NCI-H1105 (cell line): ENCODE measurements at regions not wholly inside any gene's neighbourhood (a gene's known extent, or its start where the extent isn't known, plus 50 kb on each side); places are given as distances from the start of the nearest gene placed in this dataset.
"Not testable (repeated sequence)": the region's sequence is repeated elsewhere in the genome, so short reads cannot be mapped to it uniquely, and the experiment has no call there.

Experiments used
- DNase-seq: peaks from one replicate; lab custom pipeline; 2025; lab: John Stamatoyannopoulos, UW

- DNase-seq, result no peak
These were observed 122.5 kb upstream of the GDNF start for GRCh38 chr5:37962389-37962788.

- no peak for DNase-seq
These were observed 117.4 kb upstream of the GDNF start for GRCh38 chr5:37957218-37957617.

- DNase-seq, result no peak
These were observed 115.9 kb upstream of the GDNF start for GRCh38 chr5:37955748-37956147.

GRCh38 chr5:37954561-37954960 is 114.7 kb upstream of the GDNF start:
- DNase-seq, result no peak

- DNase-seq, result no peak
These were observed 112.3 kb upstream of the GDNF start for GRCh38 chr5:37951946-37952721.

GRCh38 chr5:37950436-37950835 is 110.6 kb upstream of the GDNF start:
- DNase-seq, result no peak

- no peak for DNase-seq
These were observed 105.6 kb upstream of the GDNF start for GRCh38 chr5:37945446-37945845.

- DNase-seq, result not testable (repeated sequence)
These were observed 103.3 kb upstream of the GDNF start for GRCh38 chr5:37943136-37943535.

GRCh38 chr5:37940931-37941623 is 101.2 kb upstream of the GDNF start:
- DNase-seq, result no peak

GRCh38 chr5:37938861-37939260 is 99.0 kb upstream of the GDNF start:
- DNase-seq, result no peak

GRCh38 chr5:37938076-37938852 is 98.4 kb upstream of the GDNF start:
- no peak for DNase-seq

GRCh38 chr5:37936091-37936490 is 96.2 kb upstream of the GDNF start:
- DNase-seq, result no peak

- no peak for DNase-seq
These were observed 93.7 kb upstream of the GDNF start for GRCh38 chr5:37933576-37933975.

GRCh38 chr5:37932450-37932849 is 92.6 kb upstream of the GDNF start:
- no peak for DNase-seq

GRCh38 chr5:37931541-37931940 is 91.7 kb upstream of the GDNF start:
- DNase-seq, result no peak

GRCh38 chr5:37930350-37930749 is 90.5 kb upstream of the GDNF start:
- DNase-seq, result no peak

GRCh38 chr5:37929791-37930190 is 90.0 kb upstream of the GDNF start:
- no peak for DNase-seq

GRCh38 chr5:37927753-37928152 is 87.9 kb upstream of the GDNF start:
- DNase-seq, result not testable (repeated sequence)

- DNase-seq, result no peak
These were observed 86.9 kb upstream of the GDNF start for GRCh38 chr5:37926732-37927131.

- no peak for DNase-seq
These were observed 81.6 kb upstream of the GDNF start for GRCh38 chr5:37921452-37921851.

GRCh38 chr5:37918424-37918823 is 78.6 kb upstream of the GDNF start:
- no peak for DNase-seq

GRCh38 chr5:37916525-37916924 is 76.7 kb upstream of the GDNF start:
- DNase-seq, result no peak
